ENCODE measurements at regions not wholly inside any gene's neighbourhood (a gene's known extent, or its start where the extent isn't known, plus 50 kb on each side); places are given as distances from the start of the nearest gene placed in this dataset.

GRCh38 chr2:121136323-121136722 lies 148.7 kb downstream of the TFCP2L1 start:
- TF ChIP-seq CTCF (IDR thresholded peaks at IDR 0.05) (no peak), EP300 (IDR thresholded peaks at IDR 0.05) (no peak)
